Smooth muscle cell (in vitro differentiated cells): ENCODE measurements at regions not wholly inside any gene's neighbourhood (a gene's known extent, or its start where the extent isn't known, plus 50 kb on each side); places are given as distances from the start of the nearest gene placed in this dataset.

Experiments
- DNase-seq: peaks from one replicate; lab custom pipeline; 2025; ENCODE audit not compliant: unreplicated experiment; lab: John Stamatoyannopoulos, UW
- H2AFZ ChIP-seq: fragments of 200-600 bp; sonication (generic); 2 replicates; pipeline ENCODE4 v1.6.0; 2016; ENCODE audit warnings: antibody characterized with exemption, low read depth, mild to moderate bottlenecking
- H3F3A ChIP-seq: fragments of 200-600 bp; sonication (generic); 2 replicates; pipeline ENCODE4 v1.6.0; 2017; ENCODE audit warnings: antibody characterized with exemption, low read depth
- H3K27ac ChIP-seq: fragments of 200-600 bp; sonication (generic); 2 replicates; pipeline ENCODE4 v1.5.1; 2016; ENCODE audit warnings: low read depth, mild to moderate bottlenecking
- H3K27me3 ChIP-seq: fragments of 200-600 bp; sonication (generic); 2 replicates; pipeline ENCODE4 v1.6.1; 2016; ENCODE audit warnings: low read depth, mild to moderate bottlenecking
- H3K36me3 ChIP-seq: fragments of 200-600 bp; sonication (generic); 2 replicates; pipeline ENCODE4 v1.5.1; 2016; ENCODE audit warnings: low read depth
- H3K4me1 ChIP-seq: fragments of 200-600 bp; sonication (generic); 2 replicates; pipeline ENCODE4 v1.5.1; 2016; ENCODE audit warnings: low read depth
- H3K4me2 ChIP-seq: fragments of 200-600 bp; sonication (generic); 2 replicates; pipeline ENCODE4 v1.6.0; 2016; ENCODE audit warnings: mild to moderate bottlenecking
- H3K4me3 ChIP-seq: fragments of 200-600 bp; sonication (generic); 2 replicates; pipeline ENCODE4 v1.5.1; 2016; ENCODE audit warnings: mild to moderate bottlenecking
- H3K79me2 ChIP-seq: fragments of 200-600 bp; sonication (generic); 2 replicates; pipeline ENCODE4 v1.6.0; 2016; ENCODE audit warnings: low read depth, mild to moderate bottlenecking
- H3K9ac ChIP-seq: fragments of 200-600 bp; sonication (generic); 2 replicates; pipeline ENCODE4 v1.6.0; 2016; ENCODE audit warnings: low read depth
- H3K9me3 ChIP-seq: fragments of 200-600 bp; sonication (generic); replicated peaks from 2 replicates; pipeline ENCODE4 v1.5.1; 2016; ENCODE audit warnings: low read depth
- H4K20me1 ChIP-seq: fragments of 200-600 bp; sonication (generic); 2 replicates; pipeline ENCODE4 v1.6.0; 2016; ENCODE audit warnings: low read depth
- CTCF ChIP-seq: fragments of 200-600 bp; sonication (generic); IDR thresholded peaks from 2 replicates; pipeline ENCODE4 v1.5.1; 2017; ENCODE audit warnings: borderline replicate concordance, mild to moderate bottlenecking, antibody characterized with exemption; ENCODE audit not compliant: insufficient read depth, poor library complexity, severe bottlenecking
- WGBS: methylation state at CpG from one replicate; pipeline ENCODE4 v1.1.7; 2016; ENCODE audit warnings: low lambda C conversion rate; 5-methylcytosine and 5-hydroxymethylcytosine counted together

GRCh38 chr3:71951842-71952241 is 166.9 kb upstream of the PROK2 start:
- WGBS = 67% methylated on average over 4 of the region's 4 CpGs
- Histone ChIP-seq H3K36me3 (no peaks in the 10 kb centered on the region), H3K4me2 (no peak overlapping the region), H2AFZ (no peak overlapping the region), H3K27me3 (no peaks in the 10 kb centered on the region), H3K79me2 (no peaks in the 10 kb centered on the region), H4K20me1 (no peaks in the 10 kb centered on the region), H3F3A (no peaks in the 10 kb centered on the region), H3K4me1 (peaks cover 4% of the 10 kb centered on the region), H3K4me3 (no peak overlapping the region), H3K27ac (no peak overlapping the region), H3K9ac (no peak overlapping the region), H3K9me3 (no peaks in the 10 kb centered on the region)
- DNase-seq = no peak
- TF ChIP-seq CTCF = no peak

DNA sequence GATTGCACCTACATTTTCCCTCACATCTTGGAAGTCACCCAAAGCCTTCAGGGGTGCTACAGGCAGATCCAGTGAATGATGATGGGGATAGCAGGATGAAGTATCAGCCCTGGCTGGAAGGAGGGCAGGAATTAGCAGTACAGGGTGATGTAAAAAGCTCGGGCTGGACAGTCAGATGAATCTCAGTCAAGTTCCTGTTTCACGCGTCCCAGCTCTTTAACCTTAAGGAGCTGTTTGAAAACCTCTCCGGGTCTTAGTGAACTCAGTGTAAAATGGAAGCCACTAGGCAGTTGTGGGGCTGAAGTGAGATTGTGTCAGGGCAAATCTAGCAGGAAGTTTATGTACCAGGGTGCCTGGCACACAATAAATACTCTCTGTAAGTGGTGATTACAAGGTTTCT is 166.4 kb upstream of the PROK2 start:
- DNase-seq = no peak
- Histone ChIP-seq H3F3A (no peaks in the 10 kb centered on the region), H3K4me1 (peaks cover 4% of the 10 kb centered on the region), H3K79me2 (no peaks in the 10 kb centered on the region), H3K27me3 (no peaks in the 10 kb centered on the region), H3K4me2 (no peak overlapping the region), H4K20me1 (no peaks in the 10 kb centered on the region), H3K4me3 (no peak overlapping the region), H2AFZ (no peak overlapping the region), H3K9me3 (no peaks in the 10 kb centered on the region), H3K36me3 (no peaks in the 10 kb centered on the region), H3K27ac (no peak overlapping the region), H3K9ac (no peak overlapping the region)
- TF ChIP-seq CTCF = no peak
- 88% methylated on average over 4 of the region's 4 CpGs for WGBS

DNA sequence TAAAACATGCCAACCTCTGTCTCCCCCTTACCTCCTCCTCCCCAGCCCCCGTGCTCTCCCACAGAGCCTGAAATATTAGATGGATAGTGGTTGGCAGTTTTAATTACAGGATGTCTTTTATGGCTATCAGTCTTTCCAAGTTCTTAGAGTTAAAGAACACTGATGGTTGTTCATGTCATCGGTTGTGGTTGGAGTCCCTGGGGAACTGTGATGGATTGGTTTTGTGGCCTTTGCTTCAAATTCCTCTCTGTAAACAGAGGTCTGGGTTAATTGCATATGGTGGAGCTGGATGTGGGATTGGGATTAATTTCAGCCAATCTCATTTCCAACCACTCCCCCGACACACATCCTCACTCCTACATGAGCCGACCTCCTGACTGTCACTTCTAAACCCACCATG is 164.5 kb upstream of the PROK2 start:
- no peaks in the 10 kb centered on the region for H3F3A ChIP-seq
- H3K4me1 ChIP-seq = no peaks in the 10 kb centered on the region
- H3K9me3 ChIP-seq = no peaks in the 10 kb centered on the region
- no peak overlapping the region for H3K9ac ChIP-seq
- H3K4me3 ChIP-seq = no peak overlapping the region
- H3K27ac ChIP-seq = no peak overlapping the region
- no peak overlapping the region for H2AFZ ChIP-seq
- no peak overlapping the region for H3K4me2 ChIP-seq
- no peak for TF ChIP-seq CTCF
- 86% methylated on average over 4 of the region's 4 CpGs for WGBS
- H3K36me3 ChIP-seq = no peaks in the 10 kb centered on the region
- no peaks in the 10 kb centered on the region for H3K79me2 ChIP-seq
- no peaks in the 10 kb centered on the region for H4K20me1 ChIP-seq
- no peaks in the 10 kb centered on the region for H3K27me3 ChIP-seq
- DNase-seq = no peak

DNA sequence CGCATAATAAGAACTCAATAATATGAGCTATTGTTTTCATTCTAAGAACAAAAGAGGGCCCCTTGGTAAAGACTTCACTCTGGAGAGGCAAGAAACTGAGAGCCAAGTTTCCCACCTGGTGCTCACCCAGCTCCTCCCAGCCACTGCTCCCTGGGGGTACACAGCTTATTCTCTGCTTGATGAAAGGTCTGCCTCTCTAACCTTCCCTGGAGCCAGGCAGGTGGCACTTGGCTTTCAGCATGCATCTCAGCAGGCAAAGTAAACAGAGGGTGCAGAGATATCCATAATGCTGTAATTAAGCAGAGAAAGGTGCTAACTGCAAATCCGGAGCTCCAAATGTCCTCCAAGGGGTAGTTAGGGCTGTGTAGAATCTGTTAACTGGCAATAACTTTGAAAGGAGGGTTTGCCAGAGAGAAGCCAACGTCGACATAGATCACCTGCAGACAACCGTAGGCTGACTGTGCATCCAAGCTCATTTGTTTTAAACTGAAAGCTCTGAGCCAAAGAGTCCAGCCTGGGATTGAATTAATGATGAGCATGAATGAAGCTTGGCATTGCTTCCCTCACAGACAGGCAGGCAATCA is 159.6 kb upstream of the PROK2 start:
- TF ChIP-seq CTCF = no peak
- H3K27me3 ChIP-seq = peaks cover 21% of the 10 kb centered on the region
- DNase-seq = no peak
- no peaks in the 10 kb centered on the region for H4K20me1 ChIP-seq
- H2AFZ ChIP-seq = no peak overlapping the region
- H3K9ac ChIP-seq = no peak overlapping the region
- H3K4me3 ChIP-seq = no peak overlapping the region
- H3K4me2 ChIP-seq = no peak overlapping the region
- no peaks in the 10 kb centered on the region for H3K79me2 ChIP-seq
- H3K9me3 ChIP-seq = no peaks in the 10 kb centered on the region
- WGBS = 90% methylated on average over 5 of the region's 5 CpGs
- H3K36me3 ChIP-seq = no peaks in the 10 kb centered on the region
- H3F3A ChIP-seq = no peaks in the 10 kb centered on the region
- no peaks in the 10 kb centered on the region for H3K4me1 ChIP-seq
- H3K27ac ChIP-seq = no peak overlapping the region
